ENCODE measurements at regions not wholly inside any gene's neighbourhood (a gene's known extent, or its start where the extent isn't known, plus 50 kb on each side); places are given as distances from the start of the nearest gene placed in this dataset.

DNA sequence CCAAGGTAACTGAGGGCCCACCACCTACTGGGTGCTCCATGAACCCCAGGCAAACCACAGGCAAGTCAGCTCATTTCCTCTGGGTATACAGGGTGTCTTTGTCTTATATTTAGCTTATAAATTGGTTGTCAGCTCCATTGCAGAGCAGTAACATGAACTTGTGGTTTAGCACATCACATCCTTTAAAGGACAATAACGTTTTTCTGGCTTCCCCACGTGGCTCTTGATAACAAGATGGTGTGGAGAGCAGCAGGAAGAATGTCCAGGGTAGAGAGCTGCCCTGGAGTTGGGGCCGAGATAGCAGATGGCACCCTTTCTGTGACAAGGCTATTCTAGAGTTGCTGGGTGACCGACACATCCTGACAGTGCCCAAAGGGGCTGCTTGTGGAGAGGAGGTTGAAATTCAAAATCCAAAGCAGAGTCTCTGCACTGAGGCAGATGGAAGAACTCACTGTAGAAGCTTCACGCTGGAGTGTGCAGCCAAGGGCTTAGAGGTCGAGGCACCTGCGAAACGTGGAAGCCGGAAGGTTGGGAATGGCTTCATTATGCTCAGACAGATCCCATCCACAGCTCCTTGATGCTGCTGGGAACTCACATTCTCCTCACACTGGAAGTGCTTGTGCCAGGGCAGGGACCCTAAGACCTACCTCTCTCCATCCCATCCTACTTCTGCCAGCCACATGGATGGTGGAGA is 133.0 kb upstream of the FRY start:
- TF ChIP-seq POLR2A (IDR thresholded peaks at IDR 0.05; ENCODE audit: extremely low read depth, insufficient read length) (no peak), MYC (IDR thresholded peaks at IDR 0.05; ENCODE audit: low read depth, low read length) (peak; percentile 82)
- TF ChIP-seq, protein P1, sequence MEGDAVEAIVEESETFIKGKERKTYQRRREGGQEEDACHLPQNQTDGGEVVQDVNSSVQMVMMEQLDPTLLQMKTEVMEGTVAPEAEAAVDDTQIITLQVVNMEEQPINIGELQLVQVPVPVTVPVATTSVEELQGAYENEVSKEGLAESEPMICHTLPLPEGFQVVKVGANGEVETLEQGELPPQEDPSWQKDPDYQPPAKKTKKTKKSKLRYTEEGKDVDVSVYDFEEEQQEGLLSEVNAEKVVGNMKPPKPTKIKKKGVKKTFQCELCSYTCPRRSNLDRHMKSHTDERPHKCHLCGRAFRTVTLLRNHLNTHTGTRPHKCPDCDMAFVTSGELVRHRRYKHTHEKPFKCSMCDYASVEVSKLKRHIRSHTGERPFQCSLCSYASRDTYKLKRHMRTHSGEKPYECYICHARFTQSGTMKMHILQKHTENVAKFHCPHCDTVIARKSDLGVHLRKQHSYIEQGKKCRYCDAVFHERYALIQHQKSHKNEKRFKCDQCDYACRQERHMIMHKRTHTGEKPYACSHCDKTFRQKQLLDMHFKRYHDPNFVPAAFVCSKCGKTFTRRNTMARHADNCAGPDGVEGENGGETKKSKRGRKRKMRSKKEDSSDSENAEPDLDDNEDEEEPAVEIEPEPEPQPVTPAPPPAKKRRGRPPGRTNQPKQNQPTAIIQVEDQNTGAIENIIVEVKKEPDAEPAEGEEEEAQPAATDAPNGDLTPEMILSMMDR (IDR thresholded peaks at IDR 0.05; ENCODE audit: low read depth, low read length), result no peak
- TF ChIP-seq, protein P2, sequence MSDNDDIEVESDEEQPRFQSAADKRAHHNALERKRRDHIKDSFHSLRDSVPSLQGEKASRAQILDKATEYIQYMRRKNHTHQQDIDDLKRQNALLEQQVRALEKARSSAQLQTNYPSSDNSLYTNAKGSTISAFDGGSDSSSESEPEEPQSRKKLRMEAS (IDR thresholded peaks at IDR 0.05; ENCODE audit: low read depth, low read length), result peak; percentile 94
- DNase-seq (ENCODE audit: low read depth), result peak; percentile 80
- H3K4me3 ChIP-seq (ENCODE audit: low read depth, low read length), result no peak overlapping the region

DNA sequence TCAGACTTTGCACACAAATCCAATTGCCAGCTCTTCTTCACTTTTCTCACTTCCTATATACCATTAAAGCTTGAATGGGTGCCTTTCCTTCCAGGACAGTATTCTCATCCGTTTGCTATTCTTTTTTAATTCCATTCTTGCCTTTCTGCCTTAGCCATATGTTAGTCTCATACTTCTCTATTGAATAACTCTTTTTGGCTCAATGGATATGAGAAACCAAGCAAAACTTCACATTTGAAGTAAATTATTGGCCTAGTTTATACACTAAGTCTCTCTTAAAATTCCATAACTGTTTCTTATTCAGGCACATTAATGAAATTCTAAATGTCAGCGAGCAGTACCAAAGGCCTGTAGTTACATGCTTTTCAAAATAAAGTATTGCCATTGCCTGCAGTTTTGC is 129.6 kb upstream of the FRY start:
- H3K4me3 ChIP-seq (ENCODE audit: low read depth, low read length), result no peak overlapping the region
- TF ChIP-seq POLR2A (IDR thresholded peaks at IDR 0.05; ENCODE audit: extremely low read depth, insufficient read length) (no peak), MYC (IDR thresholded peaks at IDR 0.05; ENCODE audit: low read depth, low read length) (no peak)
- TF ChIP-seq, protein P2 (IDR thresholded peaks at IDR 0.05; ENCODE audit: low read depth, low read length), result no peak
- DNase-seq (ENCODE audit: low read depth), result no peak

DNA sequence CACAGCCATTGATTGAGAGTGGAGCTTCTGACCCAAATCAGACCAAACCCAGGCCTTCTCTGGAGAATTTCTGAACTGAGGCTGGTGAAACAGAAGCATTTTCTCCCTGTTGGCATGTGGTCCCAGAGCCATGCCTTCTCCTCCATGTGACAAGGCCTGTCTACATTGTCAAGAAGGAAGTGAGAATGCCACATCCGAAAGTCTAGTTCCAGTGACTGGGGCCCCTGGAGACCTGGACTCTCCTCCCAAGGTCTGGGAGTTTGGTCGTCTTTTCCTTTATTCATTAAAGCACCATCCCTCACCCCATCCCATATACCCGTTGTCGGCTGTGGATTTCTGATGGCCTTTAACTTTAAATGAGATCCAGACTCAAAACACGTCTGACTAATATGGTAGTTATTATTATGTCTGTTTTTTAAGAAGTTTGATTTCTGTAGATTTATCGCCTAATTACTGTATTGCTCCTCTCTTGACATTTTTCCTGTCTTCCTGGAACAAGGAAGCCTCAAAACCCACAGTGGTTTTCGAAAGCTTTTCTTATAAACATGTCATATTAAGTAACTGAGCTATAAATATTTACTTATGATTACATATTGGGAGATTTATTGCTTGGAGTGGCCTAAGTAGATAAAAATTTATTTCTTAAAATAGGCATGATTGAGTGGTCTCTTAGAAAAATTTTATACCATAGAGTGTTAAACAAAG is 128.3 kb upstream of the FRY start:
- no peak for DNase-seq (ENCODE audit: low read depth)
- TF ChIP-seq, protein P2 (IDR thresholded peaks at IDR 0.05; ENCODE audit: low read depth, low read length), result no peak
- no peak for TF ChIP-seq POLR2A (IDR thresholded peaks at IDR 0.05; ENCODE audit: extremely low read depth, insufficient read length)
- no peak for TF ChIP-seq MYC (IDR thresholded peaks at IDR 0.05; ENCODE audit: low read depth, low read length)
- TF ChIP-seq, protein P1 (IDR thresholded peaks at IDR 0.05; ENCODE audit: low read depth, low read length), result no peak
- no peak overlapping the region for H3K4me3 ChIP-seq (ENCODE audit: low read depth, low read length)

DNA sequence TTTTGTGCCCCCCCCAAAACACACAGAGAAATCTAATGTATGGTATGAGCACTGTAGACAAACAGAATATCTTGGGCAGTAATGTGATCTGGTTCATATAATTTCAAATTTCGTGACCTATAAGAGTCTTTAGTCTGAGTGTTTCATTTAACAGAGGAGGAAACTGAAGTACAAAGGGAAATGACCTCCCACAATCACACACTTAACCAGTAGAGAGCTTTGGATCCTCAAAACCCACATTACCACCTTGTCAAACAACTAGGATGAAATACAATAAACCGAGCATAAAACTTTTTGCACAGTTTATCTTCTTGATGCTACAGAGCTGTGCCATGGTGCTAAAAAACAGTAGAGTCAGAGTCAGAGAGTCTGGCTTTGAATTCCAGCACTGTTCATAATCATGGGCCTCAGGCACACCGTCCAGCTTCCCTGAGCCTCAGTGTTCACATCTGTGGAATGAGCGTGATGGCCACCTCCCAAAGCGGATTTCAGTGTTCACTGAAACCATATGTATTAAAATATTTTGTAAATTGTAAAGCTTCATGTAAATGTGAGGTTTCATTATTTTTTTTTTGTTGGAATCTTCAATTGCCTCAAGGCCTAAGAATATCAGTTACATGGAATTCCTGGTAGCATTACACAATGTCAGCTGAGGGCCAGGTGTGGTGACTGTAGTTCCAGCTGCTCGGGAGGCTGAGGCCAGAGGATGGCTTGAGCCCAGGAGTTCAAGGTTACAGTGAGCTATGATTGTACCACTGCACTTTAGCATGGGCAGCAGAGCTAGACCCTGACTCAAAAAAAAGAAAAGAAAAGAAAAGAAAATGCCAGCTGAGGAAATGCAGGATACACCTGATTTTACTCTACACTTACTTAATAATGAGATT is 126.4 kb upstream of the FRY start:
- no peak for DNase-seq (ENCODE audit: low read depth)
- no peak for TF ChIP-seq MYC (IDR thresholded peaks at IDR 0.05; ENCODE audit: low read depth, low read length)
- TF ChIP-seq, protein P1 (IDR thresholded peaks at IDR 0.05; ENCODE audit: low read depth, low read length), result no peak
- no peak overlapping the region for H3K4me3 ChIP-seq (ENCODE audit: low read depth, low read length)

DNA sequence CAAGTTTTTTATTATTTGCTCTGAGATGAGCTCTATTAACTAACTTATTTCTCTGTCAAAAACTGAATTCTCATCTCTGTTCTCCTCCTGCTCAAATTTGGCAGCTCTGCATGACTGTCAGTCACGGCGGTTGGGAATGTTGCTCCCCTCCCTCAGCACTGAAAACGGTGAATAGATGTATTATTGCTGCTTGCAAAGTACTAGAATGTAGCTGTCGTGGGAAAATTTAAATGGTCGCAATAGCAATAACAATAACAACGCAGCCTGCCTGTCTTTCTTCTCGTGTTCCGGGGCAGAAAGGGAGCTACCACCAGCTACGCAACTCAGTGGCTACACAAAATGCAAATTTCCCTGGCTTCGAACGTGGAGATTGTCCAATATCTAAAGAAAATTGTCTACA is 125.6 kb upstream of the FRY start:
- H3K4me3 ChIP-seq (ENCODE audit: low read depth, low read length), result no peak overlapping the region
- no peak for TF ChIP-seq POLR2A (IDR thresholded peaks at IDR 0.05; ENCODE audit: extremely low read depth, insufficient read length)
- TF ChIP-seq, protein P1 (IDR thresholded peaks at IDR 0.05; ENCODE audit: low read depth, low read length), result no peak
- no peak for TF ChIP-seq MYC (IDR thresholded peaks at IDR 0.05; ENCODE audit: low read depth, low read length)
- TF ChIP-seq, protein P2 (IDR thresholded peaks at IDR 0.05; ENCODE audit: low read depth, low read length), result no peak
- no peak for DNase-seq (ENCODE audit: low read depth)

All from NB4 (cell line).